ENCODE measurements at regions not wholly inside any gene's neighbourhood (a gene's known extent, or its start where the extent isn't known, plus 50 kb on each side); places are given as distances from the start of the nearest gene placed in this dataset.
"Not testable (repeated sequence)": the region's sequence is repeated elsewhere in the genome, so short reads cannot be mapped to it uniquely, and the experiment has no call there.

GRCh38 chr1:851398-851797, 72.3 kb upstream of the SAMD11 start:
- TF ChIP-seq CTCF, POLR2A (IDR thresholded peaks at IDR 0.05): not testable (repeated sequence)
